H9 (cell line): ENCODE measurements at regions not wholly inside any gene's neighbourhood (a gene's known extent, or its start where the extent isn't known, plus 50 kb on each side); places are given as distances from the start of the nearest gene placed in this dataset.

Source experiments
- DNase-seq: peaks from one replicate; pipeline ENCODE4 v3.0.0-alpha.2; 2017
- H2AFZ ChIP-seq: one replicate; pipeline ENCODE4 v1.6.1; 2013; ENCODE audit warnings: mild to moderate bottlenecking, low read length, control low read depth, moderate library complexity
- H2AK5ac ChIP-seq: 2 replicates; pipeline ENCODE4 v1.6.1; 2013; ENCODE audit warnings: low read length, control low read depth, mixed read lengths; ENCODE audit not compliant: insufficient read length
- H2BK120ac ChIP-seq: one replicate; pipeline ENCODE4 v1.6.1; 2013; ENCODE audit warnings: low read depth, mild to moderate bottlenecking, low read length, control low read depth, inconsistent platforms; ENCODE audit not compliant: poor library complexity, severe bottlenecking
- H2BK12ac ChIP-seq: 2 replicates; pipeline ENCODE4 v1.6.1; 2013; ENCODE audit warnings: low read length, control low read depth, mixed read lengths, low read depth; ENCODE audit not compliant: insufficient read length
- H2BK15ac ChIP-seq: 2 replicates; pipeline ENCODE4 v1.6.1; 2013; ENCODE audit warnings: low read depth, low read length, control low read depth
- H2BK20ac ChIP-seq: one replicate; pipeline ENCODE4 v1.6.1; 2013; ENCODE audit warnings: low read depth, mild to moderate bottlenecking, low read length, control low read depth, inconsistent platforms; ENCODE audit not compliant: poor library complexity, severe bottlenecking
- H2BK5ac ChIP-seq: 2 replicates; pipeline ENCODE4 v1.6.1; 2013; ENCODE audit warnings: low read length, control low read depth, mixed read lengths; ENCODE audit not compliant: insufficient read length
- H3K14ac ChIP-seq: 2 replicates; pipeline ENCODE4 v1.6.1; 2013; ENCODE audit warnings: low read length, control low read depth; ENCODE audit not compliant: insufficient read depth
- H3K18ac ChIP-seq: 2 replicates; pipeline ENCODE4 v1.6.1; 2013; ENCODE audit warnings: low read depth, mild to moderate bottlenecking, mixed read lengths, low read length, control low read depth; ENCODE audit not compliant: insufficient read length
- H3K23ac ChIP-seq: 2 replicates; pipeline ENCODE4 v1.6.1; 2013; ENCODE audit warnings: low read length, control low read depth, mixed read lengths, low read depth; ENCODE audit not compliant: insufficient read length
- H3K23me2 ChIP-seq: 2 replicates; pipeline ENCODE4 v1.6.1; 2013; ENCODE audit warnings: low read depth, mild to moderate bottlenecking, mixed read lengths, low read length, control low read depth; ENCODE audit not compliant: insufficient read length, poor library complexity, severe bottlenecking
- H3K27ac ChIP-seq: 2 replicates; pipeline ENCODE4 v1.5.1; 2013; ENCODE audit warnings: low read length, control low read depth, mixed read lengths, low read depth; ENCODE audit not compliant: insufficient read length
- H3K27me3 ChIP-seq: 2 replicates; pipeline ENCODE4 v1.6.1; 2013; ENCODE audit warnings: low read length, control low read depth, inconsistent platforms; ENCODE audit not compliant: insufficient read depth
- H3K4ac ChIP-seq: 2 replicates; pipeline ENCODE4 v1.6.1; 2013; ENCODE audit warnings: low read depth, mild to moderate bottlenecking, control low read depth, inconsistent platforms, low read length, moderate library complexity
- H3K4me1 ChIP-seq: 2 replicates; pipeline ENCODE4 v1.6.1; 2013; ENCODE audit warnings: low read length, control low read depth, inconsistent platforms; ENCODE audit not compliant: insufficient read depth
- H3K4me2 ChIP-seq: 2 replicates; pipeline ENCODE4 v1.6.1; 2013; ENCODE audit warnings: low read length, control low read depth, mixed read lengths; ENCODE audit not compliant: insufficient read length, insufficient read depth
- H3K56ac ChIP-seq: 2 replicates; pipeline ENCODE4 v1.6.1; 2013; ENCODE audit warnings: low read depth, mild to moderate bottlenecking, mixed read lengths, low read length, control low read depth; ENCODE audit not compliant: insufficient read length
- H3K79me1 ChIP-seq: 2 replicates; pipeline ENCODE4 v1.6.1; 2013; ENCODE audit warnings: low read depth, mild to moderate bottlenecking, moderate library complexity, low read length, control low read depth, inconsistent platforms; ENCODE audit not compliant: insufficient read depth, poor library complexity, severe bottlenecking
- H3K79me2 ChIP-seq: 2 replicates; pipeline ENCODE4 v1.6.1; 2013; ENCODE audit warnings: low read length, control low read depth, inconsistent platforms; ENCODE audit not compliant: insufficient read depth
- H3K9ac ChIP-seq: 2 replicates; pipeline ENCODE4 v1.6.1; 2013; ENCODE audit warnings: low read length, control low read depth, mixed read lengths; ENCODE audit not compliant: insufficient read length; ENCODE audit errors: extremely low read depth
- H3K9me3 ChIP-seq: one replicate; pipeline ENCODE4 v1.6.1; 2013; ENCODE audit warnings: low read depth, low read length, inconsistent platforms; ENCODE audit not compliant: control insufficient read depth
- H3T11ph ChIP-seq: one replicate; pipeline ENCODE4 v1.6.1; 2013; ENCODE audit warnings: mild to moderate bottlenecking, low read length, control low read depth, inconsistent platforms
- H4K20me1 ChIP-seq: one replicate; pipeline ENCODE4 v1.6.1; 2013; ENCODE audit not compliant: control insufficient read depth, insufficient read length, insufficient read depth
- H4K5ac ChIP-seq: 2 replicates; pipeline ENCODE4 v1.6.1; 2013; ENCODE audit warnings: low read depth, mild to moderate bottlenecking, mixed read lengths, low read length, control low read depth; ENCODE audit not compliant: insufficient read length
- H4K8ac ChIP-seq: replicated peaks from 2 replicates; pipeline ENCODE4 v1.6.1; 2013; ENCODE audit warnings: low read length, control low read depth, mixed read lengths, low read depth; ENCODE audit not compliant: insufficient read length
- H4K91ac ChIP-seq: 2 replicates; pipeline ENCODE4 v1.6.1; 2013; ENCODE audit warnings: low read depth, mild to moderate bottlenecking, moderate library complexity, mixed read lengths, low read length, control low read depth; ENCODE audit not compliant: insufficient read length
- H3K27ac Mint-ChIP-seq, 3 experiments: 2 replicates in 2 of 3; 3 replicates in 1 of 3; pipeline ENCODE4 v1.8.0; 2020 to 2021; ENCODE audit warnings: mixed read lengths in 3 of 3, mild to moderate bottlenecking in 1 of 3, moderate library complexity in 1 of 3
- H3K27me3 Mint-ChIP-seq: 2 replicates; pipeline ENCODE4 v1.8.0; 2021; ENCODE audit warnings: low read depth, mild to moderate bottlenecking, moderate library complexity, mixed read lengths
- H3K36me3 Mint-ChIP-seq, 3 experiments: 2 replicates in 2 of 3; 3 replicates in 1 of 3; pipeline ENCODE4 v1.8.0; 2020 to 2021; ENCODE audit warnings: low read depth in 3 of 3, mixed read lengths in 3 of 3; ENCODE audit not compliant: insufficient read depth in 1 of 3
- H3K4me1 Mint-ChIP-seq, 2 experiments: 2 replicates each; pipeline ENCODE4 v1.8.0; 2020; ENCODE audit warnings: mixed read lengths in 2 of 2
- H3K4me3 Mint-ChIP-seq, 2 experiments: 2 replicates in 1 of 2; 3 replicates in 1 of 2; pipeline ENCODE4 v1.8.0; 2020 to 2021; ENCODE audit warnings: mild to moderate bottlenecking in 2 of 2, mixed read lengths in 2 of 2, moderate library complexity in 1 of 2
- H3K9me3 Mint-ChIP-seq, 2 experiments: 2 replicates in 1 of 2; 3 replicates in 1 of 2; pipeline ENCODE4 v1.8.0; 2020; ENCODE audit warnings: mild to moderate bottlenecking in 2 of 2, mixed read lengths in 2 of 2, moderate library complexity in 1 of 2
- WGBS: extraction: QIAGEN DNeasy Blood & Tissue Kit; methylation state at CpG from one replicate; pipeline ENCODE4 v1.1.7; 2013; ENCODE audit warnings: missing lambda C conversion rate, low lambda C conversion rate, mixed read lengths; ENCODE audit not compliant: insufficient read length; ENCODE audit errors: extremely low coverage; 5-methylcytosine and 5-hydroxymethylcytosine counted together
- TF ChIP-seq, protein P1 (sequence below): fragments of 200-600 bp; sonication (generic); conservative IDR thresholded peaks from 3 replicates; pipeline ENCODE4 v1.8.0; 2021; ENCODE audit warnings: antibody characterized with exemption, mild to moderate bottlenecking

DNA sequence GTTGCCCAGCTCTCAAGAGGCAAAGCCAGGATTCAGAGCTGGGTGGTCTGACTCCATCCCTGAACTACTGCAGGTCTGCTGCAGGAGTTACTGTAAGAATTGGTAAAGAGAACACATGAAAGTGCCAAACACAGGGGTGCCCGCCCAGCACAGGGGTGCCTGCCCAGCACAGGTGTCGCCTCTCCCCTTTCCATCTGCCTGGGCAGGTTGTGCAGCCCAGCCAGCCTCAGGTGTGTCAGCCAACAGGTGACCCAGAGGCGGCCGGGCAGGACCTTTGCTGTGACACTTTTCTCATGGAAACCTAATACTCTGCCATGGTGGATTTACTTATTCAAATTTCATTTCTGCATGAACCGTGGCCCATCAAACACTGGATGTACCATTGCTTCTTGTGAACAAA, 289.7 kb upstream of the IRX4 start:
- no peak overlapping the region for H2BK120ac ChIP-seq
- no peaks in the 10 kb centered on the region for H3K9me3 Mint-ChIP-seq
- H3K9me3 ChIP-seq, result no peaks in the 10 kb centered on the region
- H3K14ac ChIP-seq, result no peak overlapping the region; the same call in 1 of the 2 replicates
- H2BK15ac ChIP-seq, result no peak overlapping the region
- H4K20me1 ChIP-seq, result no peaks in the 10 kb centered on the region
- no peaks in the 10 kb centered on the region for H3K4me1 ChIP-seq
- no peak overlapping the region for H3K4ac ChIP-seq
- no peak overlapping the region for H3K4me3 Mint-ChIP-seq
- no peak overlapping the region for H2AFZ ChIP-seq
- H3K9ac ChIP-seq, result no peak overlapping the region
- no peak overlapping the region for H3K27ac Mint-ChIP-seq
- no peak overlapping the region for H2BK12ac ChIP-seq
- no peak overlapping the region for H3K18ac ChIP-seq
- H2BK20ac ChIP-seq, result no peak overlapping the region
- H3K23me2 ChIP-seq, result no peaks in the 10 kb centered on the region
- peaks cover 7 to 12% of the 10 kb centered on the region in 2 experiments for H3K4me1 Mint-ChIP-seq
- H3K23ac ChIP-seq, result no peak overlapping the region
- H2BK5ac ChIP-seq, result no peak overlapping the region
- TF ChIP-seq, protein P1, sequence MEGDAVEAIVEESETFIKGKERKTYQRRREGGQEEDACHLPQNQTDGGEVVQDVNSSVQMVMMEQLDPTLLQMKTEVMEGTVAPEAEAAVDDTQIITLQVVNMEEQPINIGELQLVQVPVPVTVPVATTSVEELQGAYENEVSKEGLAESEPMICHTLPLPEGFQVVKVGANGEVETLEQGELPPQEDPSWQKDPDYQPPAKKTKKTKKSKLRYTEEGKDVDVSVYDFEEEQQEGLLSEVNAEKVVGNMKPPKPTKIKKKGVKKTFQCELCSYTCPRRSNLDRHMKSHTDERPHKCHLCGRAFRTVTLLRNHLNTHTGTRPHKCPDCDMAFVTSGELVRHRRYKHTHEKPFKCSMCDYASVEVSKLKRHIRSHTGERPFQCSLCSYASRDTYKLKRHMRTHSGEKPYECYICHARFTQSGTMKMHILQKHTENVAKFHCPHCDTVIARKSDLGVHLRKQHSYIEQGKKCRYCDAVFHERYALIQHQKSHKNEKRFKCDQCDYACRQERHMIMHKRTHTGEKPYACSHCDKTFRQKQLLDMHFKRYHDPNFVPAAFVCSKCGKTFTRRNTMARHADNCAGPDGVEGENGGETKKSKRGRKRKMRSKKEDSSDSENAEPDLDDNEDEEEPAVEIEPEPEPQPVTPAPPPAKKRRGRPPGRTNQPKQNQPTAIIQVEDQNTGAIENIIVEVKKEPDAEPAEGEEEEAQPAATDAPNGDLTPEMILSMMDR, result no peak
- no peak overlapping the region for H3K56ac ChIP-seq
- H3K79me1 ChIP-seq, result no peaks in the 10 kb centered on the region
- no peak overlapping the region for H3K4me2 ChIP-seq
- H4K91ac ChIP-seq, result no peak overlapping the region
- no peak overlapping the region for H3K27ac ChIP-seq
- DNase-seq, result no peak
- H4K5ac ChIP-seq, result no peak overlapping the region
- no peaks in the 10 kb centered on the region for H3K79me2 ChIP-seq
- H3K36me3 Mint-ChIP-seq, result no peaks in the 10 kb centered on the region
- no CpG with 5 or more reads among the region's 5 CpGs for WGBS
- peaks cover 2% of the 10 kb centered on the region; the same call in 1 of the 2 replicates for H3K27me3 Mint-ChIP-seq
- H4K8ac ChIP-seq, result no peak overlapping the region
- no peak overlapping the region for H2AK5ac ChIP-seq
- no peaks in the 10 kb centered on the region for H3K27me3 ChIP-seq
- H3T11ph ChIP-seq, result no peak overlapping the region
